ENCODE measurements at regions not wholly inside any gene's neighbourhood (a gene's known extent, or its start where the extent isn't known, plus 50 kb on each side); places are given as distances from the start of the nearest gene placed in this dataset.

GRCh38 chr20:50278684-50279531, 88.3 kb downstream of the CEBPB start:
- TF ChIP-seq CTCF (IDR thresholded peaks at IDR 0.05; ENCODE audit: insufficient read depth, low read length, poor library complexity, severe bottlenecking) (no peak), EZH2phosphoT487 (conservative IDR thresholded peaks at IDR 0.05; ENCODE audit: low read length) (no peak)

All from SU-DHL-6 (cell line).